ENCODE measurements at regions not wholly inside any gene's neighbourhood (a gene's known extent, or its start where the extent isn't known, plus 50 kb on each side); places are given as distances from the start of the nearest gene placed in this dataset.

DNA sequence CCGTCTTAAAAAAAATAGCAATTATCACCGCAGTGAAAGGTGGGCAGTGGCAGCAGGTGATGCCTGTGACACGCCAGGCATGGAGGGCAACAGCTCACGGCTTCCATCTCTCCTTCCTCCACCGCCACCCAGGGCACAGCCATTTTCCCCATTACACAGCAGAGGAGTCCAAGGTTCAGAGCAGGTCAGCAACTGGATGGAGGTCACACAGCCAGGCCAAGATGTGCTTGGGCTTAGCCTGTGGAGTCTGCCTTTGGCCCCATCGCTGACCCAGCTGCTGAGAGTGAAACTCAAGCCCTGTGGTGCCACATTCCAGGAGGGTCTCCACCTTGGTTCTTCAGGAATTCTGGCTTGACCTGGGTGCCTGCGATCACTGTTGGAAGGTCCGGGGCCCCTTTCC lies 411.1 kb downstream of the SHANK2 start:
- no peaks in the 10 kb centered on the region for H3K4me1 ChIP-seq
- no peak overlapping the region for H3K4me3 ChIP-seq
- no peaks in the 10 kb centered on the region for H3K9me3 ChIP-seq
- H3K27me3 ChIP-seq: no peaks in the 10 kb centered on the region
- H3K36me3 ChIP-seq: no peaks in the 10 kb centered on the region
- no peak overlapping the region for H3K27ac ChIP-seq
- DNase-seq: no peak
- TF ChIP-seq, protein P1, sequence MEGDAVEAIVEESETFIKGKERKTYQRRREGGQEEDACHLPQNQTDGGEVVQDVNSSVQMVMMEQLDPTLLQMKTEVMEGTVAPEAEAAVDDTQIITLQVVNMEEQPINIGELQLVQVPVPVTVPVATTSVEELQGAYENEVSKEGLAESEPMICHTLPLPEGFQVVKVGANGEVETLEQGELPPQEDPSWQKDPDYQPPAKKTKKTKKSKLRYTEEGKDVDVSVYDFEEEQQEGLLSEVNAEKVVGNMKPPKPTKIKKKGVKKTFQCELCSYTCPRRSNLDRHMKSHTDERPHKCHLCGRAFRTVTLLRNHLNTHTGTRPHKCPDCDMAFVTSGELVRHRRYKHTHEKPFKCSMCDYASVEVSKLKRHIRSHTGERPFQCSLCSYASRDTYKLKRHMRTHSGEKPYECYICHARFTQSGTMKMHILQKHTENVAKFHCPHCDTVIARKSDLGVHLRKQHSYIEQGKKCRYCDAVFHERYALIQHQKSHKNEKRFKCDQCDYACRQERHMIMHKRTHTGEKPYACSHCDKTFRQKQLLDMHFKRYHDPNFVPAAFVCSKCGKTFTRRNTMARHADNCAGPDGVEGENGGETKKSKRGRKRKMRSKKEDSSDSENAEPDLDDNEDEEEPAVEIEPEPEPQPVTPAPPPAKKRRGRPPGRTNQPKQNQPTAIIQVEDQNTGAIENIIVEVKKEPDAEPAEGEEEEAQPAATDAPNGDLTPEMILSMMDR (IDR thresholded peaks at IDR 0.05): no peak
- TF ChIP-seq POLR2A (IDR thresholded peaks at IDR 0.05): no peak

DNA sequence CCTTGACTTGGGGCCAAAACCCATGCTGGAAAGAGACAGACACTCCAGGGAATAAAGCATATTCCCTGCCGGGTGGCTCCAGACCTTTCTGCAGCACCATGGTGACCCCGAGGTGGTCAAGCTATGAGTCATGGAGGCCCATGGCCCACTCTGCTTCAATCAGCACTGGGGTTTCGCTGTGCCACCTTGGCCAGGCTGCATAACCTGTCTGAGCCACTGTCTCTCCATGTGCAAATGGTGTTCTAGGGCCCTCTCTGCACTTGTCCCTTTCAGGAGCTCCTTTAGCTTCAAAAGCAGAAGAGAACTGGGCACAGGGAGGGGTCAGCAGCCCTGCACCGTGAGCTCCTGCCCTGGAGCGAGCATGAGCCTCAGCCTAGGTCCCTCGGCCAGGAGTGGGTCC lies 410.1 kb downstream of the SHANK2 start:
- TF ChIP-seq, protein P1 (IDR thresholded peaks at IDR 0.05): no peak
- TF ChIP-seq POLR2A (IDR thresholded peaks at IDR 0.05): no peak
- Histone ChIP-seq H3K27ac (no peak overlapping the region), H3K4me3 (no peak overlapping the region), H3K36me3 (no peaks in the 10 kb centered on the region), H3K27me3 (no peaks in the 10 kb centered on the region), H3K9me3 (no peaks in the 10 kb centered on the region), H3K4me1 (no peaks in the 10 kb centered on the region)
- DNase-seq: no peak

DNA sequence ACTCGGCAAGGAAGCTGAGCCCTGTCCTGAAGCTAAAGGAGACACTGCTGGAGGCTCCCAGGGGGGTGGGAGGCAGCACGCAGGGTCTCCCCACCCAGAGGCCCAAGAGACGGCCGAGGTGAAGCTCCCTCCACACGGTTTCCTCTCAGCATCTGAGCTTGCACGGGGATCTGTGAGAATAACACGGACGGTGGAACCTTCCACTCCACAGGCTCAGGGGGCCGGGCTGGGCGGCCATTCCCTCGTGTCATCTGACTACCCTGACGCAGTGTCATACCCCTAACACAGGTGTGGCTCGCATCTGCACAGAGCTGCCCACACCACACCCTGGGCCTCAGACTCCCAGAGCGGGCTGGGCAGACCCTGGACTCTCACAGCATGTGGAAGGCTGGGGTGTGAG lies 409.7 kb downstream of the SHANK2 start:
- Histone ChIP-seq H3K9me3 (no peaks in the 10 kb centered on the region), H3K4me3 (no peak overlapping the region), H3K27me3 (no peaks in the 10 kb centered on the region), H3K36me3 (no peaks in the 10 kb centered on the region), H3K27ac (no peak overlapping the region), H3K4me1 (no peaks in the 10 kb centered on the region)
- no peak for DNase-seq
- no peak for TF ChIP-seq POLR2A (IDR thresholded peaks at IDR 0.05)
- TF ChIP-seq, protein P1 (IDR thresholded peaks at IDR 0.05): no peak

DNA sequence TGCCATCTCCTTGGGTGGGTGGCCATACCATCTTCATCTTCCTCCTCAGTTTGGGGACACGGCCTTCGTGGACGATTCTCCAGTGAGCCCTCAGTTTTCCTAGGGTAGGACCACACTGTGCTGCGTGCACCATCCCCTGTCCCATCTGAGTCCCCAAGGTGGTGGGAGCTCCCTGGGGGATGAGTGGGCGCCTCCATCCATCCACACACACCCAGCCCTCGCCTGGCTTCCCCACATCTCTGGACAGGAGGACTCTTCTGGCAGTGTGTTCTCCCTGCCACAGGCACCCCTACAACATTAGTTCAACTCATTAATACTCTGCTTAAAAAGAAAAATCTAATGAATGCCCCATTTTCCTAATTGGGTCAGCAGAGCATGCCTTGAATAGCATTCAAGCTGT lies 408.5 kb downstream of the SHANK2 start:
- Histone ChIP-seq H3K27ac (no peak overlapping the region), H3K4me3 (no peak overlapping the region), H3K36me3 (no peaks in the 10 kb centered on the region), H3K27me3 (no peaks in the 10 kb centered on the region), H3K4me1 (no peaks in the 10 kb centered on the region), H3K9me3 (no peaks in the 10 kb centered on the region)
- TF ChIP-seq, protein P1 (IDR thresholded peaks at IDR 0.05): no peak
- no peak for TF ChIP-seq POLR2A (IDR thresholded peaks at IDR 0.05)
- no peak for DNase-seq

DNA sequence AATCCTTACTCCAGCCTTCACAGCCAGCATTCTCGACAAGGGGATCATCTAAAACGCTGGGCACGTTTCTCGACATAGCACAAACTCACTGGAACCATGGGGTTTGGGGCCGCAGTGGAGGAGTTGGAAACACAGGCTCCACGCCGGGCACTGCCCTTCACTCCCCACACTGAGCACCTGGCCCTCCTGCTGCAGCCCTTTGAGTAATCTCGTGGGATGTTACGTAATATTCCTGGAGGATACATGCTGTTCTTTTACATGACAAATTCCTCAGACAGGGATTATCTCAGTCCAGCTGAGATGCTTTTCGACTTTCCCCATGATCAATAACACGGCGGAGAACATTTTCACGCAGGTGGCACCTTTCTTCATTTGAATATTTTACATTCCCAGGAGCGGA lies 408.0 kb downstream of the SHANK2 start:
- no peak overlapping the region for H3K4me3 ChIP-seq
- no peak for DNase-seq
- no peaks in the 10 kb centered on the region for H3K9me3 ChIP-seq
- no peaks in the 10 kb centered on the region for H3K27me3 ChIP-seq
- H3K27ac ChIP-seq: no peak overlapping the region
- no peaks in the 10 kb centered on the region for H3K4me1 ChIP-seq
- TF ChIP-seq, protein P1 (IDR thresholded peaks at IDR 0.05): no peak
- TF ChIP-seq POLR2A (IDR thresholded peaks at IDR 0.05): no peak
- H3K36me3 ChIP-seq: no peaks in the 10 kb centered on the region

DNA sequence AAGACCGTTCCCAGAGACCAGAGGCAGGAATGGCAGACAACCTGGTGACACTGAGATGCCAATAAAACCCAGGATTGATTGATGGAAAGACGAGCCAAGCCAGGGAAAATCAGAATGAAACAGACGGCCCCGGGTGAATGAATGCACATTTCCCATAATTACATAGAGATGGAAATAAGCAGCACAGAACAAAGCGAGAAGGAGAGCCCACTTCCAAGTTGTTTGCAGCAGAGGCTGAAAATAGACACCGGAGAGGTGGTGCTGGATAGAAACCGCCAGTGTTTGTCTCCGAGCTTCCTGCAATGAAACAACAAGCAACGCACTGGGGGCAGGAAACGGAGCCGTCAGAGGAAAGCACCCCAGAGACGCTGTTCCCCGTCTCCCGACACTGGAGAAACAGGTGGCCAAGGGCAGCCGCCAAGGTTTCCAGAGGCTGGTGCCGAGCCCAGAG lies 406.8 kb downstream of the SHANK2 start:
- no peaks in the 10 kb centered on the region for H3K9me3 ChIP-seq
- H3K27me3 ChIP-seq: no peaks in the 10 kb centered on the region
- no peak overlapping the region for H3K27ac ChIP-seq
- DNase-seq: no peak
- no peak overlapping the region for H3K4me3 ChIP-seq
- TF ChIP-seq, protein P1 (IDR thresholded peaks at IDR 0.05): no peak
- no peak for TF ChIP-seq POLR2A (IDR thresholded peaks at IDR 0.05)
- H3K36me3 ChIP-seq: no peaks in the 10 kb centered on the region
- no peaks in the 10 kb centered on the region for H3K4me1 ChIP-seq
